Endothelial cell of umbilical vein (primary cell): ENCODE measurements at regions not wholly inside any gene's neighbourhood (a gene's known extent, or its start where the extent isn't known, plus 50 kb on each side); places are given as distances from the start of the nearest gene placed in this dataset.

Experiments used
- BruUV-seq: library from RNA; stranded (reverse); fragments of 400-500 nt; replicated peaks from 2 replicates; lab custom pipeline; 2021; lab: Mats Ljungman, UMichigan
- CTCF ChIA-PET: fragments of 300-600, 350-600 bp; sonication (Branson Sonifier 250); formaldehyde crosslinking; loops from one replicate; lab custom pipeline; 2021; ENCODE audit warnings: antibody characterized with exemption, inconsistent platforms; lab: Charles Lee
- POLR2A ChIA-PET: fragments of 300-600, 350-600 bp; sonication (Branson Sonifier 250); formaldehyde crosslinking; loops from one replicate; lab custom pipeline; 2021; ENCODE audit warnings: antibody characterized with exemption, inconsistent platforms; lab: Charles Lee
- DNase-seq: peaks from one replicate; pipeline ENCODE4 v3.0.0-alpha.2; 2011; ENCODE audit warnings: low read depth, low spot score
- FAIRE-seq: peaks from 2 replicates; lab custom pipeline; 2011; peaks lifted over from hg19 to GRCh38; lab: Jason Lieb, UNC
- H2AFZ ChIP-seq: 2 replicates; pipeline ENCODE4 v1.6.0; 2012; ENCODE audit warnings: low read depth, low read length, control low read depth, inconsistent platforms
- H3K27ac ChIP-seq: 2 replicates; pipeline ENCODE4 v1.5.1; 2011; ENCODE audit warnings: low read depth, mild to moderate bottlenecking, control low read depth, low read length, moderate library complexity; ENCODE audit not compliant: insufficient read depth
- H3K27me3 ChIP-seq, 2 experiments: 2 replicates each; pipeline versions ENCODE4 v1.6.0 to v1.6.1; 2011; ENCODE audit warnings: low read length in 2 of 2, mixed read lengths in 1 of 2; ENCODE audit not compliant: control insufficient read depth in 2 of 2, insufficient read depth in 2 of 2
- H3K36me3 ChIP-seq, 2 experiments: 2 replicates in 1 of 2; 3 replicates in 1 of 2; pipeline ENCODE4 v1.5.1; 2011; ENCODE audit warnings: low read length in 2 of 2, mild to moderate bottlenecking in 1 of 2, moderate library complexity in 1 of 2; ENCODE audit not compliant: control insufficient read depth in 2 of 2, insufficient read depth in 2 of 2; ENCODE audit errors: extremely low read depth in 1 of 2
- H3K4me1 ChIP-seq: 3 replicates; pipeline ENCODE4 v1.5.1; 2011; ENCODE audit warnings: mild to moderate bottlenecking, low read length; ENCODE audit not compliant: control insufficient read depth, insufficient read depth; ENCODE audit errors: extremely low read depth
- H3K4me2 ChIP-seq: 2 replicates; pipeline ENCODE4 v1.6.1; 2011; ENCODE audit warnings: low read length, control low read depth, mixed read lengths; ENCODE audit not compliant: insufficient read depth
- H3K4me3 ChIP-seq, 3 experiments: fragments of 200-600 bp in 1 of 3; sonication (generic), shearing (Covaris generic) in 1 of 3; replicated peaks in 1 of 3; 2 replicates each; pipeline ENCODE4 v1.5.1; 2011 to 2016; ENCODE audit warnings: control low read depth in 3 of 3, low read length in 3 of 3, mild to moderate bottlenecking in 2 of 3, inconsistent platforms in 1 of 3, low read depth in 1 of 3, moderate library complexity in 1 of 3; ENCODE audit not compliant: insufficient read depth in 1 of 3
- H3K79me2 ChIP-seq: 2 replicates; pipeline ENCODE4 v1.6.0; 2012; ENCODE audit warnings: low read length, inconsistent platforms; ENCODE audit not compliant: control insufficient read depth, insufficient read depth
- H3K9ac ChIP-seq: replicated peaks from 2 replicates; pipeline ENCODE3; 2011; ENCODE audit warnings: low read length, control low read depth; ENCODE audit not compliant: insufficient read depth; ENCODE audit errors: extremely low read depth
- H3K9me1 ChIP-seq: replicated peaks from 3 replicates; pipeline ENCODE4 v1.6.0; 2011; ENCODE audit warnings: mild to moderate bottlenecking, low read length; ENCODE audit not compliant: control insufficient read depth, insufficient read depth; ENCODE audit errors: extremely low read depth
- H3K9me3 ChIP-seq: replicated peaks from 2 replicates; pipeline ENCODE4 v1.5.1; 2012; ENCODE audit warnings: low read length, inconsistent platforms; ENCODE audit not compliant: control insufficient read depth, insufficient read depth
- H4K20me1 ChIP-seq: replicated peaks from 2 replicates; pipeline ENCODE3; 2011; ENCODE audit warnings: mild to moderate bottlenecking, low read length; ENCODE audit not compliant: control insufficient read depth, insufficient read depth; ENCODE audit errors: extremely low read depth
- CTCF ChIP-seq, 2 donors: IDR thresholded peaks; 1 replicate in 1 of 2; 2 replicates in 1 of 2; pipeline ENCODE4 v1.5.1; 2011; ENCODE audit warnings: low read length in 2 of 2, mild to moderate bottlenecking in 2 of 2, moderate library complexity in 2 of 2, control low read depth in 1 of 2, inconsistent platforms in 1 of 2, low read depth in 1 of 2; ENCODE audit not compliant: insufficient read depth in 1 of 2; ENCODE audit errors: extremely low read depth in 1 of 2
- EZH2 ChIP-seq: IDR thresholded peaks from 2 replicates; pipeline ENCODE4 v1.6.1; 2012; ENCODE audit warnings: borderline replicate concordance, low read depth, mild to moderate bottlenecking, moderate library complexity, low read length, inconsistent platforms; ENCODE audit not compliant: severe bottlenecking
- FOS ChIP-seq: IDR thresholded peaks from 2 replicates; pipeline ENCODE4 v1.6.1; 2011; ENCODE audit warnings: mild to moderate bottlenecking, low read length, moderate library complexity, borderline replicate concordance; ENCODE audit not compliant: insufficient read depth
- GATA2 ChIP-seq: IDR thresholded peaks from 2 replicates; pipeline ENCODE4 v1.7.0; 2011; ENCODE audit warnings: low read depth, mild to moderate bottlenecking, moderate library complexity, mixed read lengths, low read length; ENCODE audit not compliant: insufficient read length, insufficient read depth
- JUN ChIP-seq: IDR thresholded peaks from 2 replicates; pipeline ENCODE4 v1.6.1; 2011; ENCODE audit warnings: borderline replicate concordance, low read depth; ENCODE audit not compliant: insufficient read length, insufficient read depth
- MAX ChIP-seq: IDR thresholded peaks from 2 replicates; pipeline ENCODE4 v1.6.1; 2011; ENCODE audit not compliant: insufficient read depth, insufficient read length
- MYC ChIP-seq: IDR thresholded peaks from one replicate; pipeline ENCODE4 v1.6.1; 2011; ENCODE audit warnings: mild to moderate bottlenecking, low read depth, low read length
- POLR2A ChIP-seq: IDR thresholded peaks from 2 replicates; pipeline ENCODE4 v1.6.1; 2012; ENCODE audit warnings: low read depth, mild to moderate bottlenecking, control low read depth, low read length
- POLR2AphosphoS5 ChIP-seq: IDR thresholded peaks from 2 replicates; pipeline ENCODE4 v1.6.1; 2012; ENCODE audit warnings: low read depth, mild to moderate bottlenecking, control low read depth, low read length, moderate library complexity; ENCODE audit not compliant: insufficient read depth
- dilution Hi-C: fragments of 300-500 bp; cut with MboI; formaldehyde crosslinking; loops from one replicate; pipeline ENCODE4 v1.15.0; 2019; ENCODE audit warnings: low sequenced_read_pairs; ENCODE audit not compliant: extremely low pct_ligation_motif_present
- intact Hi-C: fragments of 100-400 bp; cut with micrococcal nuclease; formaldehyde crosslinking; loops from one replicate; pipeline ENCODE4 v1.10.0; 2022

DNA sequence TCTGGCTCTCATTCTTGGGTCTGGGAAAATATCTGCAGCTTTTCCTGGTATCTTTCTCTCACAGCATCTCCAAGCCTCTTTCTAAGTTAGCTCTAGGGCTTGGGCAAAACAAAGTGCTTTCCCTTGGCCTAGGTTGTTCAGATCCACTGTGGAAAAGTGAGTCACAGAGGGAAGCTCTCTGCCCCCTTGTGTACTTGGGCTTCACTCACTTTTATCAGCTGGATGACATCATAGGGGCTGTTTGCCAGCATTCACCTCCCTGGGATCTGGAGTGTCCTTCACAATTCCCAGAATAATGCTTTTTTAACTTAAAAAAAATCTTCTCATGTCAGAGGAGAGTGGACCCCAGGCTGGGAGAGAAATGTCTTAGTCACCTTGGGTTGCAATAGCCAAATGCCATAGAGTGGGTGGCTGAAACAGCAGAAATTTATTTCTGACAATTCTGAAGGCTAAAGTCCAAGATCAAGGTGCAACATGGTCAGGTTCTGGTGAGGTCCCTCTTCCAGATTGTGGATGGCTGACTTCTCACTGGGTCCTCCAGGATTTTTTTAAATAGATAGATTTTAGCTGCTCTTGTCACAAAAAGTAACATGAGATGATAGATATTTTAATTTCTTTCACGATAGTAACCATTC is 247.8 kb downstream of the SH2D1A start:
- no peak for DNase-seq
- Histone ChIP-seq H3K27ac (no peak overlapping the region), H3K4me3 (no peak overlapping the region), H3K4me1 (no peaks in the 10 kb centered on the region), H4K20me1 (no peaks in the 10 kb centered on the region), H3K9me1 (no peaks in the 10 kb centered on the region), H3K9ac (no peak overlapping the region), H3K9me3 (no peaks in the 10 kb centered on the region), H3K4me2 (no peak overlapping the region), H2AFZ (no peak overlapping the region), H3K36me3 (no peaks in the 10 kb centered on the region), H3K27me3 (no peaks in the 10 kb centered on the region), H3K79me2 (no peaks in the 10 kb centered on the region)
- TF ChIP-seq JUN (no peak), EZH2 (no peak), MAX (no peak), MYC (no peak), POLR2AphosphoS5 (no peak), POLR2A (no peak), FOS (no peak), GATA2 (no peak), CTCF (IDR thresholded peaks at IDR 0.05; ENCODE audit: extremely low read depth in 1 of 2, insufficient read depth in 1 of 2, low read depth in 1 of 2, low read length in 2 of 2) (no peak)
- FAIRE-seq, result no peak
- ChIA-PET POLR2A (no interaction called here), CTCF (no interaction called here)
- dilution Hi-C loops (no loop called here), intact Hi-C loops (no loop called here)
- no TSS peak for BruUV-seq
